Vagina (tissue), 2 donors: ENCODE measurements at regions not wholly inside any gene's neighbourhood (a gene's known extent, or its start where the extent isn't known, plus 50 kb on each side); places are given as distances from the start of the nearest gene placed in this dataset.

ENCODE experiments used
- DNase-seq, 2 donors: peaks; one replicate each; pipeline ENCODE4 v3.0.0-alpha.2; 2017; ENCODE audit errors: extremely low spot score in 2 of 2
- H3K27ac ChIP-seq: fragments of 200-600 bp; sonication (generic); one replicate; pipeline ENCODE4 v1.5.1; 2019
- H3K27me3 ChIP-seq: fragments of 200-600 bp; sonication (generic); one replicate; pipeline ENCODE4 v1.5.1; 2019
- H3K36me3 ChIP-seq, 2 donors: fragments of 200-600 bp; sonication (generic); one replicate each; pipeline ENCODE4 v1.5.1; 2017 to 2019
- H3K4me1 ChIP-seq: fragments of 200-600 bp; sonication (generic); one replicate; pipeline ENCODE4 v1.5.1; 2019
- H3K4me3 ChIP-seq, 2 donors: fragments of 200-600 bp; sonication (generic); 1 replicate in 1 of 2; 2 replicates in 1 of 2; pipeline ENCODE4 v1.5.1; 2016 to 2019
- H3K9me3 ChIP-seq: fragments of 200-600 bp; sonication (generic); one replicate; pipeline ENCODE4 v1.5.1; 2019
- CTCF ChIP-seq, 3 experiments: fragments of 450-650 bp in 2 of 3; fragments of 200-600 bp in 1 of 3; sonication (generic) in 1 of 3; IDR thresholded peaks; one replicate each; pipeline ENCODE4 v1.5.1; 2017 to 2019; ENCODE audit warnings: antibody characterized with exemption in 3 of 3, mild to moderate bottlenecking in 2 of 3, moderate library complexity in 2 of 3
- POLR2A ChIP-seq, 2 donors: fragments of 450-650 bp; IDR thresholded peaks; one replicate each; pipeline ENCODE4 v1.6.1; 2017; ENCODE audit warnings: antibody characterized with exemption in 2 of 2, mild to moderate bottlenecking in 2 of 2, moderate library complexity in 2 of 2
- POLR2AphosphoS5 ChIP-seq, 2 donors: sonication (generic); formaldehyde crosslinking; IDR thresholded peaks; one replicate each; pipeline ENCODE4 v1.9.0; 2017; ENCODE audit warnings: antibody characterized with exemption in 2 of 2, mild to moderate bottlenecking in 2 of 2, low read depth in 1 of 2; ENCODE audit not compliant: insufficient read depth in 1 of 2
- intact Hi-C: fragments of 100-400 bp; cut with DNase I; formaldehyde crosslinking; loops from one replicate; pipeline ENCODE4 v1.15.1; 2023

- intact Hi-C loops = no loop called here
- Histone ChIP-seq H3K9me3 (no peaks in the 10 kb centered on the region), H3K27me3 (no peaks in the 10 kb centered on the region), H3K4me1 (no peaks in the 10 kb centered on the region), H3K36me3 (no peaks in the 10 kb centered on the region), H3K4me3 (no peak overlapping the region), H3K27ac (no peak overlapping the region)
- TF ChIP-seq POLR2A (IDR thresholded peaks at IDR 0.05) (no peak), CTCF (IDR thresholded peaks at IDR 0.05) (no peak), POLR2AphosphoS5 (IDR thresholded peaks at IDR 0.05; ENCODE audit: insufficient read depth in 1 of 2, low read depth in 1 of 2) (no peak)
- DNase-seq = no peak
These were observed 2334.0 kb downstream of the PCDH7 start for GRCh38 chr4:33054161-33054560.

GRCh38 chr4:33054656-33055196, 2334.6 kb downstream of the PCDH7 start:
- Histone ChIP-seq H3K27me3 (no peaks in the 10 kb centered on the region), H3K4me3 (no peak overlapping the region), H3K27ac (no peak overlapping the region), H3K4me1 (no peaks in the 10 kb centered on the region), H3K9me3 (no peaks in the 10 kb centered on the region), H3K36me3 (no peaks in the 10 kb centered on the region)
- DNase-seq = no peak
- intact Hi-C loops = no loop called here
- TF ChIP-seq CTCF (IDR thresholded peaks at IDR 0.05) (no peak), POLR2A (IDR thresholded peaks at IDR 0.05) (no peak), POLR2AphosphoS5 (IDR thresholded peaks at IDR 0.05; ENCODE audit: insufficient read depth in 1 of 2, low read depth in 1 of 2) (no peak)

- no peaks in the 10 kb centered on the region for H3K4me1 ChIP-seq
- no peaks in the 10 kb centered on the region for H3K9me3 ChIP-seq
- intact Hi-C loops = no loop called here
- TF ChIP-seq CTCF (IDR thresholded peaks at IDR 0.05) (no peak), POLR2AphosphoS5 (IDR thresholded peaks at IDR 0.05; ENCODE audit: insufficient read depth in 1 of 2, low read depth in 1 of 2) (no peak), POLR2A (IDR thresholded peaks at IDR 0.05) (no peak)
- no peak for DNase-seq
- H3K4me3 ChIP-seq = no peak overlapping the region
- no peak overlapping the region for H3K27ac ChIP-seq
- H3K36me3 ChIP-seq = no peaks in the 10 kb centered on the region
- H3K27me3 ChIP-seq = no peaks in the 10 kb centered on the region
These were observed 2337.6 kb downstream of the PCDH7 start for GRCh38 chr4:33057736-33058135.

- Histone ChIP-seq H3K4me1 (no peaks in the 10 kb centered on the region), H3K36me3 (no peaks in the 10 kb centered on the region), H3K27ac (no peak overlapping the region), H3K9me3 (no peaks in the 10 kb centered on the region), H3K27me3 (no peaks in the 10 kb centered on the region), H3K4me3 (no peak overlapping the region)
- no peak for DNase-seq
- no peak for TF ChIP-seq POLR2AphosphoS5 (IDR thresholded peaks at IDR 0.05; ENCODE audit: insufficient read depth in 1 of 2, low read depth in 1 of 2)
- no peak for TF ChIP-seq POLR2A (IDR thresholded peaks at IDR 0.05)
- TF ChIP-seq CTCF (IDR thresholded peaks at IDR 0.05) = no peak
- intact Hi-C loops = no loop called here
These were observed 2338.8 kb downstream of the PCDH7 start for GRCh38 chr4:33058998-33059397.

GRCh38 chr4:33060674-33061542, 2340.7 kb downstream of the PCDH7 start:
- no peak for DNase-seq
- intact Hi-C loops = no loop called here
- no peaks in the 10 kb centered on the region for H3K9me3 ChIP-seq
- TF ChIP-seq CTCF (IDR thresholded peaks at IDR 0.05) = no peak
- no peak for TF ChIP-seq POLR2AphosphoS5 (IDR thresholded peaks at IDR 0.05; ENCODE audit: insufficient read depth in 1 of 2, low read depth in 1 of 2)
- no peak for TF ChIP-seq POLR2A (IDR thresholded peaks at IDR 0.05)
- no peaks in the 10 kb centered on the region for H3K36me3 ChIP-seq
- no peak overlapping the region for H3K4me3 ChIP-seq
- no peaks in the 10 kb centered on the region for H3K27me3 ChIP-seq
- H3K27ac ChIP-seq = no peak overlapping the region
- H3K4me1 ChIP-seq = no peaks in the 10 kb centered on the region
